ENCODE measurements at regions not wholly inside any gene's neighbourhood (a gene's known extent, or its start where the extent isn't known, plus 50 kb on each side); places are given as distances from the start of the nearest gene placed in this dataset.

DNA sequence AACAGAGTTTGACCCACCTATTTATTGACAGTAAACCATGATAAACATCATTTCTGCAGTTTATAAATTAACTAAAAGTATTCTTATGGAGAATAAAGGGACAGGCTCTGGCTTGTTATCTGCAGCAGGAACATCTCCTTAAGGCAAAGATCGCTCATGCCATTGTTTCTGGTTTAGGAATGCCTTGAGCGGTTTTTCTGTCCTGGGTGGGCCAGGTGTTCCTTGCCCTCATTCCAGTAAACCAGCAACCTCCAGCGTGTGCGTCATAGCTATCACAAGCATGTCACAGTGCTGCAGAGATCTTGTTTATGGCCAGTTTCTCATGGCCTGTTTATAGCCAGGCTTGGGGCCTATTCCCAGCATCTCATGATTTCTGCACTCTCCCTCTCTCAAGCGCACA, 521.7 kb downstream of the HINT1 start:
- H2AFZ ChIP-seq (ENCODE audit: low read depth, low read length), result no peak overlapping the region
- no peak for DNase-seq (ENCODE audit: extremely low read depth in 1 of 4, low spot score in 3 of 4)
- WGBS (ENCODE audit: insufficient coverage, low coverage, missing lambda C conversion rate), result 0% methylated on average over 5 of the region's 5 CpGs
- in situ Hi-C loops (cut with MboI), result no loop called here
- no peak for FAIRE-seq
- no peak overlapping the region for H3K4me3 ChIP-seq
- no peaks in the 10 kb centered on the region for H3K4me1 ChIP-seq (replicated peaks in 1 of 2; ENCODE audit: control insufficient read depth in 2 of 2, insufficient read depth in 2 of 2, low read length in 2 of 2)
- H3K36me3 ChIP-seq (ENCODE audit: control insufficient read depth, insufficient read depth, low read length), result no peaks in the 10 kb centered on the region
- no peaks in the 10 kb centered on the region for H3K79me2 ChIP-seq (ENCODE audit: control insufficient read depth, insufficient read depth, low read length)
- ChIA-PET POLR2A (no interaction called here), CTCF (ENCODE audit: low intra/inter-chr PET ratio) (no interaction called here)
- no peak overlapping the region for H3K9ac ChIP-seq (ENCODE audit: insufficient read depth in 1 of 2, low read depth in 2 of 2, low read length in 2 of 2)
- no peak overlapping the region for H3K4me2 ChIP-seq (ENCODE audit: insufficient read depth, low read length)
- H4K20me1 ChIP-seq (replicated peaks; ENCODE audit: control insufficient read depth, insufficient read depth, low read length), result no peaks in the 10 kb centered on the region
- BruUV-seq (replicated peaks), result no TSS peak
- no peaks in the 10 kb centered on the region for H3K27me3 ChIP-seq (ENCODE audit: control insufficient read depth in 2 of 2, insufficient read depth in 2 of 2, low read length in 2 of 2)
- no peaks in the 10 kb centered on the region for H3K9me1 ChIP-seq (ENCODE audit: control insufficient read depth, insufficient read depth, low read length)
- H3K9me3 ChIP-seq (replicated peaks; ENCODE audit: control insufficient read depth, insufficient read depth, low read depth, low read length), result no peaks in the 10 kb centered on the region
- intact Hi-C loops (cut with micrococcal nuclease), result no loop called here
- no peak for ATAC-seq
- H3K27ac ChIP-seq (ENCODE audit: extremely low read depth, low read depth, low read length), result no peak overlapping the region
- TF ChIP-seq RBM25 (IDR thresholded peaks at IDR 0.05; ENCODE audit: low read depth, low read length, severe bottlenecking) (no peak), SLC30A9 (CRISPR knock-in tag; IDR thresholded peaks at IDR 0.05) (no peak), BRD4 (IDR thresholded peaks at IDR 0.05) (no peak), ZFP36 (IDR thresholded peaks at IDR 0.05; ENCODE audit: low read depth, low read length, partially characterized antibody) (no peak), CTBP1 (IDR thresholded peaks at IDR 0.05; ENCODE audit: borderline replicate concordance) (no peak), ZNF644 (tag; IDR thresholded peaks at IDR 0.05; ENCODE audit: low read depth) (no peak), STAT5B (CRISPR knock-in tag; IDR thresholded peaks at IDR 0.05) (no peak), ZNF436 (CRISPR knock-in tag; IDR thresholded peaks at IDR 0.05) (no peak), ZNF274 (IDR thresholded peaks at IDR 0.05; ENCODE audit: borderline replicate concordance, low read depth, low read length) (no peak), MTF1 (CRISPR knock-in tag; IDR thresholded peaks at IDR 0.05; ENCODE audit: borderline replicate concordance) (no peak), SMAD2 (IDR thresholded peaks at IDR 0.05; ENCODE audit: low read depth, low read length) (no peak)
- TF ChIP-seq, protein P1, sequence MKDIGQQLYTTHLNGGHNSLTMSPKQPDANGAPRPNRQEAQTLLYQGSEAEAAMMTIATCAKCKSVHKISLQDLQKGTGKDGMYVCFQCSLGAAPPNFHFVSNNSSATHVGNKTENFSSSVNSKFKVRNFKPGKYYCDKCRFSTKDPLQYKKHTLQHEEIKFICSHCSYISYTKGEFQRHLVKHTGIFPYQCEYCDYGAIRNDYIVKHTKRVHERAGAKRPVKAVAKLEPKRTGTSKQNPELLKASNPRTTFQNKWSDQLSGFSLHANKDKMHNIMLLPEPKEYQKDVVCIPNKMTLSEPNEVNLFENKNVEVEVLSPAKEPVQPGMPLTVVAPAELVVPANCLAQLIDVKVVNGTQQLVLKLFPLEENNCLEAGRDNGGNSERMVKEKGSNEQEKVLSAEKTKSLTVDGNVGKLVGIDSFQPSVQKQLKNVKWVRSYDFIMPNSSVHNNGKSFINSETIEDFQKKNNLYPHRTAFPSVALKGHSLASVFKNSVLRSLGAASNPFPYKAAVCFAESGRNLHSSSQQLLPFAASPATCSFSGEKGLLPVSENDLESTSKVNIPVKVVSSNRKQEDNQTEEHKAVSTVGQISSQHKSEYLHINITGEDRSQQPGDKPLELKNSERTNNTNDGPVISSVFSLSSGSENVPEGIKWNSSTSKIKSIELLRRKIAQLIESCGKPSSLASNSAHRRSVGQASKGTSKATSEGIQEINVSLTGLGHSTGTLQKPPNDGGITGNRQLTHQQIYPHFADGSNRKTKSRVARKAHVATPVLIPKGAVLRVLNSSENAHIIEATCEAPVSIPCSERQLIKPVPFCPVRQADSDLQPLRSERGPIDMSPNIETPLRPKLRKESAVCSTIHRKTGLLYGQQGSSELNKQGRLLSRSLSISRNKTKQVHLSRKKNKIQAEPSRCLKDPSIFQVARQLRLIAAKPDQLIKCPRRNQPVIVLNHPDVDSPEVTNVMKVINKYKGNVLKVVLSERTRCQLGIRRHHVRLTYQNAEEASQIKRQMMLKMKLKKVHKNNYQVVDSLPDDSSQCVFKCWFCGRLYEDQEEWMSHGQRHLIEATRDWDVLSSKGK (CRISPR knock-in tag; IDR thresholded peaks at IDR 0.05), result no peak
- TF ChIP-seq, protein P2, sequence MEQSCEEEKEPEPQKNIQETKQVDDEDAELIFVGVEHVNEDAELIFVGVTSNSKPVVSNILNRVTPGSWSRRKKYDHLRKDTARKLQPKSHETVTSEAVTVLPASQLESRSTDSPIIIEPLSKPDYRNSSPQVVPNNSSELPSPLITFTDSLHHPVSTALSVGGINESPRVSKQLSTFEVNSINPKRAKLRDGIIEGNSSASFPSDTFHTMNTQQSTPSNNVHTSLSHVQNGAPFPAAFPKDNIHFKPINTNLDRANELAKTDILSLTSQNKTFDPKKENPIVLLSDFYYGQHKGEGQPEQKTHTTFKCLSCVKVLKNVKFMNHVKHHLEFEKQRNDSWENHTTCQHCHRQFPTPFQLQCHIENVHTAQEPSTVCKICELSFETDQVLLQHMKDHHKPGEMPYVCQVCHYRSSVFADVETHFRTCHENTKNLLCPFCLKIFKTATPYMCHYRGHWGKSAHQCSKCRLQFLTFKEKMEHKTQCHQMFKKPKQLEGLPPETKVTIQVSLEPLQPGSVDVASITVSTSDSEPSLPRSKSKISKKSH (CRISPR knock-in tag; IDR thresholded peaks at IDR 0.05), result no peak
- TF ChIP-seq, protein P3, sequence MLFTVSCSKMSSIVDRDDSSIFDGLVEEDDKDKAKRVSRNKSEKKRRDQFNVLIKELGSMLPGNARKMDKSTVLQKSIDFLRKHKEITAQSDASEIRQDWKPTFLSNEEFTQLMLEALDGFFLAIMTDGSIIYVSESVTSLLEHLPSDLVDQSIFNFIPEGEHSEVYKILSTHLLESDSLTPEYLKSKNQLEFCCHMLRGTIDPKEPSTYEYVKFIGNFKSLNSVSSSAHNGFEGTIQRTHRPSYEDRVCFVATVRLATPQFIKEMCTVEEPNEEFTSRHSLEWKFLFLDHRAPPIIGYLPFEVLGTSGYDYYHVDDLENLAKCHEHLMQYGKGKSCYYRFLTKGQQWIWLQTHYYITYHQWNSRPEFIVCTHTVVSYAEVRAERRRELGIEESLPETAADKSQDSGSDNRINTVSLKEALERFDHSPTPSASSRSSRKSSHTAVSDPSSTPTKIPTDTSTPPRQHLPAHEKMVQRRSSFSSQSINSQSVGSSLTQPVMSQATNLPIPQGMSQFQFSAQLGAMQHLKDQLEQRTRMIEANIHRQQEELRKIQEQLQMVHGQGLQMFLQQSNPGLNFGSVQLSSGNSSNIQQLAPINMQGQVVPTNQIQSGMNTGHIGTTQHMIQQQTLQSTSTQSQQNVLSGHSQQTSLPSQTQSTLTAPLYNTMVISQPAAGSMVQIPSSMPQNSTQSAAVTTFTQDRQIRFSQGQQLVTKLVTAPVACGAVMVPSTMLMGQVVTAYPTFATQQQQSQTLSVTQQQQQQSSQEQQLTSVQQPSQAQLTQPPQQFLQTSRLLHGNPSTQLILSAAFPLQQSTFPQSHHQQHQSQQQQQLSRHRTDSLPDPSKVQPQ (CRISPR knock-in tag; IDR thresholded peaks at IDR 0.05; ENCODE audit: borderline replicate concordance), result no peak
- TF ChIP-seq, protein P4, sequence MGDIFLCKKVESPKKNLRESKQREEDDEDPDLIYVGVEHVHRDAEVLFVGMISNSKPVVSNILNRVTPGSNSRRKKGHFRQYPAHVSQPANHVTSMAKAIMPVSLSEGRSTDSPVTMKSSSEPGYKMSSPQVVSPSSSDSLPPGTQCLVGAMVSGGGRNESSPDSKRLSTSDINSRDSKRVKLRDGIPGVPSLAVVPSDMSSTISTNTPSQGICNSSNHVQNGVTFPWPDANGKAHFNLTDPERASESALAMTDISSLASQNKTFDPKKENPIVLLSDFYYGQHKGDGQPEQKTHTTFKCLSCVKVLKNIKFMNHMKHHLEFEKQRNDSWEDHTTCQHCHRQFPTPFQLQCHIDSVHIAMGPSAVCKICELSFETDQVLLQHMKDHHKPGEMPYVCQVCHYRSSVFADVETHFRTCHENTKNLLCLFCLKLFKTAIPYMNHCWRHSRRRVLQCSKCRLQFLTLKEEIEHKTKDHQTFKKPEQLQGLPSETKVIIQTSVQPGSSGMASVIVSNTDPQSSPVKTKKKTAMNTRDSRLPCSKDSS (IDR thresholded peaks at IDR 0.05; ENCODE audit: low read depth, partially characterized antibody), result no peak
